GM23338 (cell line): ENCODE measurements at regions not wholly inside any gene's neighbourhood (a gene's known extent, or its start where the extent isn't known, plus 50 kb on each side); places are given as distances from the start of the nearest gene placed in this dataset.

Experiments
- ATAC-seq: fragments of 200-7000 bp; cut with Tn5 transposase; 3 replicates; pipeline ENCODE4 v1.9.1; 2020
- DNase-seq: peaks from one replicate; pipeline ENCODE4 v3.0.0-alpha.2; 2015; ENCODE audit warnings: low spot score
- H2AFZ ChIP-seq: fragments of 200-600 bp; sonication (generic); 2 replicates; pipeline ENCODE4 v1.8.0; 2016; ENCODE audit warnings: antibody characterized with exemption, mild to moderate bottlenecking, moderate library complexity
- H3F3A ChIP-seq: fragments of 200-600 bp; sonication (generic); replicated peaks from 2 replicates; pipeline ENCODE4 v1.8.0; 2017; ENCODE audit warnings: antibody characterized with exemption, mixed run types, low read depth
- H3K27ac ChIP-seq: fragments of 200-600 bp; sonication (generic); 2 replicates; pipeline ENCODE4 v1.6.1; 2016; ENCODE audit warnings: low read depth
- H3K27me3 ChIP-seq: fragments of 200-600 bp; sonication (generic); 2 replicates; pipeline ENCODE4 v1.8.0; 2016; ENCODE audit warnings: mild to moderate bottlenecking, mixed run types, moderate library complexity; ENCODE audit not compliant: insufficient read depth
- H3K36me3 ChIP-seq: fragments of 200-600 bp; sonication (generic); 2 replicates; pipeline ENCODE4 v1.8.0; 2016; ENCODE audit warnings: mild to moderate bottlenecking; ENCODE audit not compliant: insufficient read depth
- H3K4me1 ChIP-seq: fragments of 200-600 bp; sonication (generic); 2 replicates; pipeline ENCODE4 v1.8.0; 2016; ENCODE audit warnings: mild to moderate bottlenecking, moderate library complexity; ENCODE audit not compliant: insufficient read depth
- H3K4me2 ChIP-seq: fragments of 200-600 bp; sonication (generic); 2 replicates; pipeline ENCODE4 v1.7.1; 2017; ENCODE audit warnings: mixed run types
- H3K4me3 ChIP-seq: fragments of 200-600 bp; sonication (generic); 2 replicates; pipeline ENCODE4 v1.6.1; 2016; ENCODE audit warnings: mixed run types
- H3K79me2 ChIP-seq: fragments of 200-600 bp; sonication (generic); replicated peaks from 2 replicates; pipeline ENCODE4 v1.8.0; 2017; ENCODE audit warnings: mild to moderate bottlenecking; ENCODE audit not compliant: insufficient read depth
- H3K9me2 ChIP-seq: fragments of 200-600 bp; sonication (generic); 2 replicates; pipeline ENCODE4 v1.8.0; 2017; ENCODE audit not compliant: insufficient read depth
- H4K20me1 ChIP-seq: fragments of 200-600 bp; sonication (generic); replicated peaks from 2 replicates; pipeline ENCODE4 v1.8.0; 2017; ENCODE audit warnings: mild to moderate bottlenecking; ENCODE audit not compliant: insufficient read depth
- H3K27ac Mint-ChIP-seq: 2 replicates; pipeline ENCODE4 v1.8.0; 2020; ENCODE audit warnings: inconsistent platforms, mild to moderate bottlenecking, moderate library complexity, mixed read lengths
- H3K27me3 Mint-ChIP-seq: 3 replicates; pipeline ENCODE4 v1.8.0; 2022; ENCODE audit warnings: low read depth, mild to moderate bottlenecking, moderate library complexity, mixed read lengths, inconsistent platforms; ENCODE audit not compliant: insufficient read depth, poor library complexity
- H3K36me3 Mint-ChIP-seq: 3 replicates; pipeline ENCODE4 v1.8.0; 2021; ENCODE audit warnings: low read depth, mild to moderate bottlenecking, inconsistent platforms, moderate library complexity, mixed read lengths
- H3K4me1 Mint-ChIP-seq: 3 replicates; pipeline ENCODE4 v1.8.0; 2020; ENCODE audit warnings: mild to moderate bottlenecking, inconsistent platforms, mixed read lengths
- H3K4me3 Mint-ChIP-seq: 3 replicates; pipeline ENCODE4 v1.8.0; 2021; ENCODE audit warnings: moderate library complexity, mild to moderate bottlenecking, inconsistent platforms, mixed read lengths
- H3K9me3 Mint-ChIP-seq: 3 replicates; pipeline ENCODE4 v1.8.0; 2020; ENCODE audit warnings: moderate library complexity, mild to moderate bottlenecking, inconsistent platforms, mixed read lengths
- CREB1 ChIP-seq: fragments of 250-450 bp; sonication (Bioruptor Pico); IDR thresholded peaks from 2 replicates; pipeline ENCODE4 v1.5.0; 2020; ENCODE audit warnings: low read depth, mild to moderate bottlenecking, moderate library complexity
- EZH2 ChIP-seq: fragments of 200-600 bp; sonication (generic); IDR thresholded peaks from one replicate; pipeline ENCODE4 v1.8.0; 2017; ENCODE audit warnings: antibody characterized with exemption, mild to moderate bottlenecking, low read depth; ENCODE audit not compliant: unreplicated experiment
- EZH2phosphoT487 ChIP-seq: fragments of 200-600 bp; sonication (generic); IDR thresholded peaks from one replicate; pipeline ENCODE4 v1.8.1; 2018; ENCODE audit warnings: antibody characterized with exemption; ENCODE audit not compliant: unreplicated experiment
- JUNB ChIP-seq: IDR thresholded peaks from one replicate; pipeline ENCODE4 v1.6.1; 2016; ENCODE audit warnings: antibody characterized with exemption; ENCODE audit not compliant: unreplicated experiment
- NANOG ChIP-seq: IDR thresholded peaks from 2 replicates; pipeline ENCODE4 v1.6.1; 2016; ENCODE audit warnings: antibody characterized with exemption, borderline replicate concordance
- POLR2AphosphoS5 ChIP-seq: IDR thresholded peaks from 2 replicates; pipeline ENCODE4 v1.6.1; 2016; ENCODE audit warnings: antibody characterized with exemption, low read depth
- STAT1 ChIP-seq: IDR thresholded peaks from one replicate; pipeline ENCODE4 v1.6.1; 2016; ENCODE audit warnings: antibody characterized with exemption; ENCODE audit not compliant: unreplicated experiment
- ZNF114 ChIP-seq: fragments of 250-450 bp; sonication (Bioruptor Pico); IDR thresholded peaks from 2 replicates; pipeline ENCODE4 v1.5.0; 2020; ENCODE audit warnings: mild to moderate bottlenecking, moderate library complexity
- ZNF331 ChIP-seq: fragments of 250-450 bp; sonication (Bioruptor Pico); IDR thresholded peaks from 2 replicates; pipeline ENCODE4 v1.5.0; 2020; ENCODE audit warnings: low read depth, mild to moderate bottlenecking, moderate library complexity
- TF ChIP-seq, protein P1 (sequence below): fragments of 250-450 bp; sonication (Bioruptor Pico); IDR thresholded peaks from 2 replicates; pipeline ENCODE4 v1.5.0; 2020; ENCODE audit warnings: mild to moderate bottlenecking, moderate library complexity
- TF ChIP-seq, protein P2 (sequence below): IDR thresholded peaks from one replicate; pipeline ENCODE4 v1.6.1; 2018; ENCODE audit warnings: antibody characterized with exemption; ENCODE audit not compliant: unreplicated experiment
- TF ChIP-seq, protein P3 (sequence below), 2 experiments: fragments of 200-600 bp in 1 of 2; sonication (generic) in 1 of 2; conservative IDR thresholded peaks; 2 replicates each; pipeline versions ENCODE4 v1.5.1 to v1.6.1; 2016 to 2017; ENCODE audit warnings: antibody characterized with exemption in 2 of 2, low read depth in 2 of 2, mild to moderate bottlenecking in 2 of 2, moderate library complexity in 1 of 2
- TF ChIP-seq, protein P4 (sequence below): IDR thresholded peaks from 2 replicates; pipeline ENCODE4 v1.6.1; 2016; ENCODE audit warnings: antibody characterized with exemption

DNA sequence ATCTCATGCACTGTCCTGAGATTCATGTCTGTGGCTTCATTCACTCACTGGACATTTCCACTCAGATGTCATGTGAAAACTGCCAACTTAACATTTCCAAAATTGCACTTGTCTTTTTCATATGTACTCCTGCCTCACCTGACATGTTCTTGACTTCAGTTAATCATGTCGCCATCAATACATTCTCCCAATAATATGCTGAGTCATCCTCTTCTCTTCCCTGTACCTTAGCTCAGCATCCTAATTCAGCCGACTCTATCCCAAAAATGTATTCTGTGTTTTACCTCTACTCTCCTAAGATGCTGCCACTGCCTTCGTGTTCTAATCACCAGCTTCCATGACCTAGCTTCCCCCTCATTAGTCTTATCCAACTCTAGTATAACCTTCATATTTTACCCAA lies 93.9 kb upstream of the GNAI1 start:
- H3K27me3 ChIP-seq, result no peaks in the 10 kb centered on the region
- H3K36me3 ChIP-seq, result no peaks in the 10 kb centered on the region
- no peak overlapping the region for H3K4me2 ChIP-seq
- no peak overlapping the region for H3K27ac ChIP-seq
- Mint-ChIP-seq H3K4me1 (no peaks in the 10 kb centered on the region), H3K27ac (peak overlapping the region; percentile 20), H3K4me3 (no peak overlapping the region), H3K9me3 (peaks cover 21% of the 10 kb centered on the region), H3K36me3 (peaks cover 17% of the 10 kb centered on the region), H3K27me3 (no peaks in the 10 kb centered on the region)
- H4K20me1 ChIP-seq, result no peaks in the 10 kb centered on the region
- peak overlapping the region; percentile 70; the same call in 1 of the 2 replicates for H2AFZ ChIP-seq
- H3K9me2 ChIP-seq, result peaks cover 10% of the 10 kb centered on the region; the same call in 1 of the 2 replicates
- no peak for DNase-seq
- no peak overlapping the region for H3K4me3 ChIP-seq
- no peak for ATAC-seq
- no peaks in the 10 kb centered on the region for H3F3A ChIP-seq
- H3K4me1 ChIP-seq, result no peaks in the 10 kb centered on the region
- no peaks in the 10 kb centered on the region for H3K79me2 ChIP-seq
- TF ChIP-seq POLR2AphosphoS5 (no peak), ZNF114 (no peak), CREB1 (no peak), JUNB (no peak), EZH2phosphoT487 (no peak), EZH2 (no peak), STAT1 (no peak), ZNF331 (no peak), NANOG (no peak)
- TF ChIP-seq, protein P1, sequence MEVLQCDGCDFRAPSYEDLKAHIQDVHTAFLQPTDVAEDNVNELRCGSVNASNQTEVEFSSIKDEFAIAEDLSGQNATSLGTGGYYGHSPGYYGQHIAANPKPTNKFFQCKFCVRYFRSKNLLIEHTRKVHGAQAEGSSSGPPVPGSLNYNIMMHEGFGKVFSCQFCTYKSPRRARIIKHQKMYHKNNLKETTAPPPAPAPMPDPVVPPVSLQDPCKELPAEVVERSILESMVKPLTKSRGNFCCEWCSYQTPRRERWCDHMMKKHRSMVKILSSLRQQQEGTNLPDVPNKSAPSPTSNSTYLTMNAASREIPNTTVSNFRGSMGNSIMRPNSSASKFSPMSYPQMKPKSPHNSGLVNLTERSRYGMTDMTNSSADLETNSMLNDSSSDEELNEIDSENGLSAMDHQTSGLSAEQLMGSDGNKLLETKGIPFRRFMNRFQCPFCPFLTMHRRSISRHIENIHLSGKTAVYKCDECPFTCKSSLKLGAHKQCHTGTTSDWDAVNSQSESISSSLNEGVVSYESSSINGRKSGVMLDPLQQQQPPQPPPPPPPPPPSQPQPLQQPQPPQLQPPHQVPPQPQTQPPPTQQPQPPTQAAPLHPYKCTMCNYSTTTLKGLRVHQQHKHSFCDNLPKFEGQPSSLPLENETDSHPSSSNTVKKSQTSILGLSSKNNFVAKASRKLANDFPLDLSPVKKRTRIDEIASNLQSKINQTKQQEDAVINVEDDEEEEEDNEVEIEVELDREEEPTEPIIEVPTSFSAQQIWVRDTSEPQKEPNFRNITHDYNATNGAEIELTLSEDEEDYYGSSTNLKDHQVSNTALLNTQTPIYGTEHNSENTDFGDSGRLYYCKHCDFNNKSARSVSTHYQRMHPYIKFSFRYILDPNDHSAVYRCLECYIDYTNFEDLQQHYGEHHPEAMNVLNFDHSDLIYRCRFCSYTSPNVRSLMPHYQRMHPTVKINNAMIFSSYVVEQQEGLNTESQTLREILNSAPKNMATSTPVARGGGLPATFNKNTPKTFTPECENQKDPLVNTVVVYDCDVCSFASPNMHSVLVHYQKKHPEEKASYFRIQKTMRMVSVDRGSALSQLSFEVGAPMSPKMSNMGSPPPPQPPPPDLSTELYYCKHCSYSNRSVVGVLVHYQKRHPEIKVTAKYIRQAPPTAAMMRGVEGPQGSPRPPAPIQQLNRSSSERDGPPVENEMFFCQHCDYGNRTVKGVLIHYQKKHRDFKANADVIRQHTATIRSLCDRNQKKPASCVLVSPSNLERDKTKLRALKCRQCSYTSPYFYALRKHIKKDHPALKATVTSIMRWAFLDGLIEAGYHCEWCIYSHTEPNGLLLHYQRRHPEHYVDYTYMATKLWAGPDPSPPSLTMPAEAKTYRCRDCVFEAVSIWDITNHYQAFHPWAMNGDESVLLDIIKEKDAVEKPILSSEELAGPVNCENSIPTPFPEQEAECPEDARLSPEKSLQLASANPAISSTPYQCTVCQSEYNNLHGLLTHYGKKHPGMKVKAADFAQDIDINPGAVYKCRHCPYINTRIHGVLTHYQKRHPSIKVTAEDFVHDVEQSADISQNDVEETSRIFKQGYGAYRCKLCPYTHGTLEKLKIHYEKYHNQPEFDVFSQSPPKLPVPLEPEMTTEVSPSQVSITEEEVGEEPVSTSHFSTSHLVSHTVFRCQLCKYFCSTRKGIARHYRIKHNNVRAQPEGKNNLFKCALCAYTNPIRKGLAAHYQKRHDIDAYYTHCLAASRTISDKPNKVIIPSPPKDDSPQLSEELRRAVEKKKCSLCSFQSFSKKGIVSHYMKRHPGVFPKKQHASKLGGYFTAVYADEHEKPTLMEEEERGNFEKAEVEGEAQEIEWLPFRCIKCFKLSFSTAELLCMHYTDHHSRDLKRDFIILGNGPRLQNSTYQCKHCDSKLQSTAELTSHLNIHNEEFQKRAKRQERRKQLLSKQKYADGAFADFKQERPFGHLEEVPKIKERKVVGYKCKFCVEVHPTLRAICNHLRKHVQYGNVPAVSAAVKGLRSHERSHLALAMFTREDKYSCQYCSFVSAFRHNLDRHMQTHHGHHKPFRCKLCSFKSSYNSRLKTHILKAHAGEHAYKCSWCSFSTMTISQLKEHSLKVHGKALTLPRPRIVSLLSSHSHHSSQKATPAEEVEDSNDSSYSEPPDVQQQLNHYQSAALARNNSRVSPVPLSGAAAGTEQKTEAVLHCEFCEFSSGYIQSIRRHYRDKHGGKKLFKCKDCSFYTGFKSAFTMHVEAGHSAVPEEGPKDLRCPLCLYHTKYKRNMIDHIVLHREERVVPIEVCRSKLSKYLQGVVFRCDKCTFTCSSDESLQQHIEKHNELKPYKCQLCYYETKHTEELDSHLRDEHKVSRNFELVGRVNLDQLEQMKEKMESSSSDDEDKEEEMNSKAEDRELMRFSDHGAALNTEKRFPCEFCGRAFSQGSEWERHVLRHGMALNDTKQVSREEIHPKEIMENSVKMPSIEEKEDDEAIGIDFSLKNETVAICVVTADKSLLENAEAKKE (CRISPR knock-in tag), result no peak
- TF ChIP-seq, protein P2, sequence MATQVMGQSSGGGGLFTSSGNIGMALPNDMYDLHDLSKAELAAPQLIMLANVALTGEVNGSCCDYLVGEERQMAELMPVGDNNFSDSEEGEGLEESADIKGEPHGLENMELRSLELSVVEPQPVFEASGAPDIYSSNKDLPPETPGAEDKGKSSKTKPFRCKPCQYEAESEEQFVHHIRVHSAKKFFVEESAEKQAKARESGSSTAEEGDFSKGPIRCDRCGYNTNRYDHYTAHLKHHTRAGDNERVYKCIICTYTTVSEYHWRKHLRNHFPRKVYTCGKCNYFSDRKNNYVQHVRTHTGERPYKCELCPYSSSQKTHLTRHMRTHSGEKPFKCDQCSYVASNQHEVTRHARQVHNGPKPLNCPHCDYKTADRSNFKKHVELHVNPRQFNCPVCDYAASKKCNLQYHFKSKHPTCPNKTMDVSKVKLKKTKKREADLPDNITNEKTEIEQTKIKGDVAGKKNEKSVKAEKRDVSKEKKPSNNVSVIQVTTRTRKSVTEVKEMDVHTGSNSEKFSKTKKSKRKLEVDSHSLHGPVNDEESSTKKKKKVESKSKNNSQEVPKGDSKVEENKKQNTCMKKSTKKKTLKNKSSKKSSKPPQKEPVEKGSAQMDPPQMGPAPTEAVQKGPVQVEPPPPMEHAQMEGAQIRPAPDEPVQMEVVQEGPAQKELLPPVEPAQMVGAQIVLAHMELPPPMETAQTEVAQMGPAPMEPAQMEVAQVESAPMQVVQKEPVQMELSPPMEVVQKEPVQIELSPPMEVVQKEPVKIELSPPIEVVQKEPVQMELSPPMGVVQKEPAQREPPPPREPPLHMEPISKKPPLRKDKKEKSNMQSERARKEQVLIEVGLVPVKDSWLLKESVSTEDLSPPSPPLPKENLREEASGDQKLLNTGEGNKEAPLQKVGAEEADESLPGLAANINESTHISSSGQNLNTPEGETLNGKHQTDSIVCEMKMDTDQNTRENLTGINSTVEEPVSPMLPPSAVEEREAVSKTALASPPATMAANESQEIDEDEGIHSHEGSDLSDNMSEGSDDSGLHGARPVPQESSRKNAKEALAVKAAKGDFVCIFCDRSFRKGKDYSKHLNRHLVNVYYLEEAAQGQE, result no peak
- TF ChIP-seq, protein P3, sequence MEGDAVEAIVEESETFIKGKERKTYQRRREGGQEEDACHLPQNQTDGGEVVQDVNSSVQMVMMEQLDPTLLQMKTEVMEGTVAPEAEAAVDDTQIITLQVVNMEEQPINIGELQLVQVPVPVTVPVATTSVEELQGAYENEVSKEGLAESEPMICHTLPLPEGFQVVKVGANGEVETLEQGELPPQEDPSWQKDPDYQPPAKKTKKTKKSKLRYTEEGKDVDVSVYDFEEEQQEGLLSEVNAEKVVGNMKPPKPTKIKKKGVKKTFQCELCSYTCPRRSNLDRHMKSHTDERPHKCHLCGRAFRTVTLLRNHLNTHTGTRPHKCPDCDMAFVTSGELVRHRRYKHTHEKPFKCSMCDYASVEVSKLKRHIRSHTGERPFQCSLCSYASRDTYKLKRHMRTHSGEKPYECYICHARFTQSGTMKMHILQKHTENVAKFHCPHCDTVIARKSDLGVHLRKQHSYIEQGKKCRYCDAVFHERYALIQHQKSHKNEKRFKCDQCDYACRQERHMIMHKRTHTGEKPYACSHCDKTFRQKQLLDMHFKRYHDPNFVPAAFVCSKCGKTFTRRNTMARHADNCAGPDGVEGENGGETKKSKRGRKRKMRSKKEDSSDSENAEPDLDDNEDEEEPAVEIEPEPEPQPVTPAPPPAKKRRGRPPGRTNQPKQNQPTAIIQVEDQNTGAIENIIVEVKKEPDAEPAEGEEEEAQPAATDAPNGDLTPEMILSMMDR (conservative IDR thresholded peaks at IDR 0.05; ENCODE audit: low read depth in 2 of 2), result no peak
- TF ChIP-seq, protein P4, sequence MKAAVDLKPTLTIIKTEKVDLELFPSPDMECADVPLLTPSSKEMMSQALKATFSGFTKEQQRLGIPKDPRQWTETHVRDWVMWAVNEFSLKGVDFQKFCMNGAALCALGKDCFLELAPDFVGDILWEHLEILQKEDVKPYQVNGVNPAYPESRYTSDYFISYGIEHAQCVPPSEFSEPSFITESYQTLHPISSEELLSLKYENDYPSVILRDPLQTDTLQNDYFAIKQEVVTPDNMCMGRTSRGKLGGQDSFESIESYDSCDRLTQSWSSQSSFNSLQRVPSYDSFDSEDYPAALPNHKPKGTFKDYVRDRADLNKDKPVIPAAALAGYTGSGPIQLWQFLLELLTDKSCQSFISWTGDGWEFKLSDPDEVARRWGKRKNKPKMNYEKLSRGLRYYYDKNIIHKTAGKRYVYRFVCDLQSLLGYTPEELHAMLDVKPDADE, result no peak
